Aorta (tissue), 5 donors: ENCODE measurements at regions not wholly inside any gene's neighbourhood (a gene's known extent, or its start where the extent isn't known, plus 50 kb on each side); places are given as distances from the start of the nearest gene placed in this dataset.

Source experiments
- ATAC-seq: fragments of 200-7000 bp; cut with Tn5 transposase; one replicate; pipeline ENCODE4 v1.9.1; 2022; ENCODE audit warnings: moderate library complexity; ENCODE audit not compliant: low FRiP score
- DNase-seq, 2 donors: peaks; one replicate each; pipeline ENCODE4 v3.0.0-alpha.2; 2020
- H3K27ac ChIP-seq, 2 donors: one replicate each; pipeline ENCODE4 v1.5.1; 2013; ENCODE audit warnings: low read length in 2 of 2, mild to moderate bottlenecking in 2 of 2, moderate library complexity in 2 of 2, control low read depth in 1 of 2, inconsistent platforms in 1 of 2, low read depth in 1 of 2
- H3K27me3 ChIP-seq, 2 donors: one replicate each; pipeline ENCODE4 v1.6.1; 2013; ENCODE audit warnings: control low read depth in 1 of 2, low read length in 1 of 2, mild to moderate bottlenecking in 1 of 2, moderate library complexity in 1 of 2; ENCODE audit not compliant: insufficient read depth in 2 of 2, control insufficient read depth in 1 of 2
- H3K36me3 ChIP-seq, 2 donors: one replicate each; pipeline ENCODE4 v1.6.1; 2013; ENCODE audit warnings: control low read depth in 1 of 2, low read length in 1 of 2, mild to moderate bottlenecking in 1 of 2; ENCODE audit not compliant: insufficient read depth in 2 of 2, control insufficient read depth in 1 of 2
- H3K4me1 ChIP-seq, 2 donors: one replicate each; pipeline ENCODE4 v1.6.1; 2013; ENCODE audit warnings: low read length in 2 of 2, control low read depth in 1 of 2, mild to moderate bottlenecking in 1 of 2, moderate library complexity in 1 of 2; ENCODE audit not compliant: insufficient read depth in 2 of 2, control insufficient read depth in 1 of 2
- H3K4me3 ChIP-seq, 2 donors: one replicate each; pipeline ENCODE4 v1.5.1; 2013; ENCODE audit warnings: low read length in 2 of 2, control low read depth in 1 of 2, mild to moderate bottlenecking in 1 of 2
- H3K9me3 ChIP-seq: one replicate; pipeline ENCODE4 v1.6.1; 2013; ENCODE audit warnings: mild to moderate bottlenecking, low read length; ENCODE audit not compliant: control insufficient read depth
- WGBS, 2 donors: extraction: QIAGEN DNeasy Blood & Tissue Kit; methylation state at CpG; one replicate each; pipeline ENCODE4 v1.1.7; 2013; 5-methylcytosine and 5-hydroxymethylcytosine counted together
- intact Hi-C, 2 donors: fragments of 100-400 bp; cut with DNase I; formaldehyde crosslinking; loops; one replicate each; pipeline versions ENCODE4 v1.14.2 to v1.15.0; 2022
- donor health status: healthy with polysubstance abuse.
- donor health status: Bipolar disorder and iron deficiency.
- donor health status: DM: no; HTN: no; CAD: no.
- donor health status: DM: no; HTN: no; CAD: no.
- donor health status: DM: yes; HTN: yes; CAD: no.

DNA sequence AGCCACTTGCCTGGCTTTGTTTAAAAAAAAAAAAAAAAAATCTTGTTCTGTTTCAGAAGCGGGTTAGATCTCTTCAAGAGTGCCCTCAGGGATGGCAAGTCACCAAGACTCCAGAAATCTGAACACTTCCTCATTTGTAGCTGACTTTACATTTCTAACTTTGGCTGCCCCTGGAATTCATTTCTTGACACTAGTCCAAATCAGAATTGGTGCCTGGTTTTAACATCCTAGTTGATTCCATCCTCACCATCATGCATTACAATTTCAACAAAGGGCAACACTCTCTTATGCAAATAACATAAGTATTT, 295.5 kb downstream of the RMST start:
- Histone ChIP-seq H3K36me3 (no peaks in the 10 kb centered on the region), H3K4me3 (no peak overlapping the region), H3K27ac (no peak overlapping the region), H3K27me3 (no peaks in the 10 kb centered on the region), H3K4me1 (peaks cover 0 to 1% of the 10 kb centered on the region in 2 donors), H3K9me3 (no peaks in the 10 kb centered on the region)
- no peak for DNase-seq
- ATAC-seq, result no peak
- 0 to 17% methylated on average over 1 of the region's 1 CpG for WGBS, 2 donors
- intact Hi-C loops, result no loop called here

DNA sequence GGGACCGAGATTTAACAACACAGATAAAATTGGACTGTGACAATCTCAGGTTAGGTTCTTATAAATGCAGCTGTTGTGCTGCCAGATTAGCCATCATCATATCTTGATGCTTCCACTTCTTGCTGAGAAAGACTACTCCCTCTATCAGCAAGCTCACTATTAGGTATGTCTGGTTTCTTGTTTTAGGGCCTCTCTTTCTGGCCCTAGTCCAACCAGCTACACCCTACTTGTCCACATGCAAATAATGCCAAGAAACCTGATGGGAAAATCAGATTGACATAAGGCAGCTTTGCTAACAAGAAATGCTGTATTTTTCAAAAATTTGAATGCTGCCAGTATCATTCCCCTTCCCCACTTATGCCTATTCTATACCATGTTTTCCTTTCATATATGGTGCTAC, 296.0 kb downstream of the RMST start:
- Histone ChIP-seq H3K4me3 (no peak overlapping the region), H3K9me3 (no peaks in the 10 kb centered on the region), H3K27ac (peak overlapping the region in 1 of 2 donors; percentile 25), H3K27me3 (no peaks in the 10 kb centered on the region), H3K4me1 (peaks cover 0 to 1% of the 10 kb centered on the region in 2 donors), H3K36me3 (no peaks in the 10 kb centered on the region)
- intact Hi-C loops, result no loop called here
- no peak for ATAC-seq
- WGBS, 2 donors, result 65 to 79% methylated on average over 1 of the region's 1 CpG
- DNase-seq, result no peak

DNA sequence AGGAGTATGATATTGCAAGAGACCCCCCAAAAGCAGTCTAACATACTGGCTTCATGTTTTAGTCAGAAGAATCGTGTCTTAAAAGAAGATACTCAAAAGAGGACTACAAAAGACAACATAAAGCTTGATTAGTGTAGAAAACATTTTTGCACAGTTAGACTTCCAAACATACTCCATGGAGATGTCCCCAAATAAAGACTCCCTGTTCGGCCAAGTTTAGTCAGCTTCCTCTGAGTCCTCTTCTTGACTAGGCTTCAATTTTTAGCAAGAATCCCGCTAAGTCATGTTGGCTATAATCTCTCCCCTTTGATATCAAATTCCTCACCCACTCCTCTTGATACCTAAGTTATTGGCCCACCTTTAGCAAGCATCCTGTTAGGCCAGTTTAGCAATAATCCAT, 298.0 kb downstream of the RMST start:
- Histone ChIP-seq H3K27ac (no peak overlapping the region), H3K4me1 (peaks cover 0 to 1% of the 10 kb centered on the region in 2 donors), H3K4me3 (no peak overlapping the region), H3K36me3 (no peaks in the 10 kb centered on the region), H3K27me3 (no peaks in the 10 kb centered on the region), H3K9me3 (no peaks in the 10 kb centered on the region)
- DNase-seq, result no peak
- 44 to 53% methylated on average over 3 of the region's 3 CpGs for WGBS, 2 donors
- intact Hi-C loops, result no loop called here
- peak; percentile 56 for ATAC-seq

DNA sequence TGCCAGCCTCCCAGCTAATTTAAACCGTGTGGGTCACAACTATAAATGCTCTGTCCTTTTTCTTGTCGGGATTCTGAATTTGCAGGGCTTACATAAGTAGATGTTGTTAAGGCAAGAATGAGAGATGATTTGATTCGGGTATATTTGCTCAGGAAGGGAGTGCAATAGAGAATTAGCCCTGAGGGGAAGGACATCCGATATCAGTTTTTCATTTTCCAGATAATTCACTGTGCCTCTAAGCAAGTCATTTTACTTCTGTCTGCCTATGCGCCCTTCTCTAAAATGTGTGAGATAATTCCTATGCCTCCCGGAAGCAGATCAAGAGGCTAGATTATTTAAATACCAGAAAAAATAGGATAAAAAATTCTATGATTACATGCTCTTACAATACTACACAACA, 300.5 kb downstream of the RMST start:
- intact Hi-C loops, result no loop called here
- DNase-seq, result no peak
- H3K4me3 ChIP-seq, result no peak overlapping the region
- no peaks in the 10 kb centered on the region for H3K36me3 ChIP-seq
- WGBS, 2 donors, result 31 to 33% methylated on average over 6 of the region's 6 CpGs
- no peak for ATAC-seq
- H3K27ac ChIP-seq, result no peak overlapping the region
- H3K9me3 ChIP-seq, result no peaks in the 10 kb centered on the region
- no peaks in the 10 kb centered on the region for H3K27me3 ChIP-seq
- H3K4me1 ChIP-seq, result no peaks in the 10 kb centered on the region

DNA sequence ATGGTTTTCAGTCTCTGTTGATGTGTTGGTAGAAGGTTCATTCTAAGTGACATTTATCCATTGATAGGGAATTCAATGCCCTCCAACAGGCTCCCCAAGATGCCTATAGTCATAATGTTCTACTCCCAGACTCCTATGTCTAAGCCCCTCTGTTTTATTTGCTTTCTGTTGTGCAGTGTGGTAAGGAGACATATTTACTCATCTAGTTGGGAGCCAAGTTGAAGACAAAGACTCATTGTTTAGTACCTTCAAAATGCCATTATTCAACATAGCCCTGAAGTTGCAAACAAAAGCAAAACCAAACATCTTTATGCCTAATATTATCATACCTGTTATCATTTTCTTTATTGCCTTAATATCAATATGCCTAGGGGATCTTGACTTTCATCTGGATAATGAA, 302.1 kb downstream of the RMST start:
- Histone ChIP-seq H3K27ac (no peak overlapping the region), H3K27me3 (no peaks in the 10 kb centered on the region), H3K4me1 (no peaks in the 10 kb centered on the region), H3K36me3 (no peaks in the 10 kb centered on the region), H3K9me3 (no peaks in the 10 kb centered on the region), H3K4me3 (no peak overlapping the region)
- intact Hi-C loops, result no loop called here
- no peak for DNase-seq
- no peak for ATAC-seq

DNA sequence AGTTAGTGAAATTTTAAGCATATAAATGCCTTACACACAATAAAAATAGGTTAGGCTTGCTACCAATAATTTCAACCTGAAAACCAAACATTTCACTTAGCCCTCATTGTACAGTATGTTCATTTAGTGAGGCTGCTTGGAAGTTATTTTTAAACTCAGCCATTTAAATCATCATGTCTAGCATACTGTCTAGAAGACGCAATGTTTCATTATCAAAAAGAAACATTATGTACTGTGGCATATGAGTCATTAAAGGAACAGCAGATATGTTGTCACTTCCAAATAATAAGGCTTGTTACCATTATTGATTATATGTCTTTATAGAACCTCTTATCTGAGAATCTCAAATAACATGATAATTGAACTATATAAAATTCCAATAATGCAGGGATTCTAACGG, 304.7 kb downstream of the RMST start:
- ATAC-seq (no peak), DNase-seq (no peak)
- H3K4me1 ChIP-seq, result no peaks in the 10 kb centered on the region
- no peak overlapping the region for H3K27ac ChIP-seq
- WGBS, 2 donors, result 9 to 16% methylated on average over 2 of the region's 2 CpGs
- H3K27me3 ChIP-seq, result no peaks in the 10 kb centered on the region
- H3K36me3 ChIP-seq, result no peaks in the 10 kb centered on the region
- no peaks in the 10 kb centered on the region for H3K9me3 ChIP-seq
- intact Hi-C loops, result no loop called here
- H3K4me3 ChIP-seq, result no peak overlapping the region

DNA sequence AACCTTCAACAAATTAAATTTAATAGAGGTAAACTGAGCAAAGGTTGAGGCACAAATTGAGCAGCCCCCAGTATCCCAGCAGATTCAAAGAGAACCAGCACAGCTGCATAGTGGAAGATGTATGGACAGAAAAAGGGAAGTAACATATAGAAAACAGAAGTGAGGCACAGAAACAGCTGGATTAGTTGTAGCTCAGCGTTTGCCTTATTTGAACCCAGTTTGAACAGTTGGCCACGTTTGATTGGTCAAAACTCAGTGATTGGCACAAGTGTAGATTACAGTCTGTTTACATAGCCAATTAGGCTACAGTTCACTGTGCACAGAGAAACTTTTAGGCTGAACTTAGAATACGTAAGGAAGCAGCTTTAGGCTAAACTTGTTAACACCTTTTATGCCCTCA, 315.5 kb downstream of the RMST start:
- intact Hi-C loops, result no loop called here
- no peak for DNase-seq
- no peaks in the 10 kb centered on the region for H3K4me1 ChIP-seq
- no peak overlapping the region for H3K4me3 ChIP-seq
- WGBS, 2 donors, result 64 to 66% methylated on average over 3 of the region's 3 CpGs
- H3K27ac ChIP-seq, result no peak overlapping the region
- ATAC-seq, result no peak
- H3K27me3 ChIP-seq, result no peaks in the 10 kb centered on the region
- H3K36me3 ChIP-seq, result no peaks in the 10 kb centered on the region
- H3K9me3 ChIP-seq, result no peaks in the 10 kb centered on the region

DNA sequence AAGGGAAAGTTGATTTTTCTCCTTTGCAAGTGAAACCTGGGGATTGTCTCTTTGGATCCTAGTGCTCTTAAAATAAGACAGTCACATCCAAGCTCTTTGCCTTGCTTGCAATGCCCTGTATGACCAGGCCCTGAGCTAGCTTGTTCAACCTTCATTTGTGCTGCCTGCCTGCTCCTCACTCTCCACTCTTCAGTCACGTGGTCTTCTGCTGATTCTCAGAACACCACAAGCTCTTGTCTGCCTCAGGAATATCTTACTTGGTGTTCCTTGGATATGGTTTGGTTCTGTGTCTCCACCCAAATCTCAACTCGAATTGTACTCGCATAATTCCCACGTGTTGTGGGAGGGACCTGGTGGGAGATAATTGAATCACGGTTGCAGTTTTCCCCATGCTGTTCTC, 318.7 kb downstream of the RMST start:
- intact Hi-C loops, result no loop called here
- no peak for ATAC-seq
- H3K4me1 ChIP-seq, result no peaks in the 10 kb centered on the region
- no peaks in the 10 kb centered on the region for H3K9me3 ChIP-seq
- no peak overlapping the region for H3K27ac ChIP-seq
- WGBS, 2 donors, result 77 to 83% methylated on average over 5 of the region's 5 CpGs
- DNase-seq, result no peak
- no peak overlapping the region for H3K4me3 ChIP-seq
- H3K36me3 ChIP-seq, result no peaks in the 10 kb centered on the region
- no peaks in the 10 kb centered on the region for H3K27me3 ChIP-seq

DNA sequence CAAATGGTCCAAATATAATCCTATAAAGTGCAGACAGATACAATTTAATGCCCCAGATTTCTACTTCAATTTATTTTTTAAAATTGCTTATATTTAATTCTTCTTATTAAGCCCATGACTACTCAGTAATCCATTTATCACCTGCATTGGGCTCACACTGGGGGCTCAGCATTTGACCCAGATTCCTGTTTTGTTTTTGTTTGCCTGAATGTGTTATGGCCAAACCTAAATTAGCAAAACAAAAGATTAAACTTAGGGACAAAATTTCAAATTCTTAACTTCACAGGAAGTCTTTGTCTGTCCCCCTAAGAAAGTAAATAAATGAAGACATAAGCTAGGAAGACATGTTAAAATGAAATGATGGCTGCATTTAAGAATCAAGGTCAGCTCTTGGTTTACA, 322.3 kb downstream of the RMST start:
- H3K36me3 ChIP-seq, result no peaks in the 10 kb centered on the region
- H3K4me3 ChIP-seq, result no peak overlapping the region
- no peaks in the 10 kb centered on the region for H3K9me3 ChIP-seq
- intact Hi-C loops, result no loop called here
- H3K27me3 ChIP-seq, result no peaks in the 10 kb centered on the region
- DNase-seq, result no peak
- ATAC-seq, result no peak
- H3K27ac ChIP-seq, result no peak overlapping the region
- no peaks in the 10 kb centered on the region for H3K4me1 ChIP-seq

DNA sequence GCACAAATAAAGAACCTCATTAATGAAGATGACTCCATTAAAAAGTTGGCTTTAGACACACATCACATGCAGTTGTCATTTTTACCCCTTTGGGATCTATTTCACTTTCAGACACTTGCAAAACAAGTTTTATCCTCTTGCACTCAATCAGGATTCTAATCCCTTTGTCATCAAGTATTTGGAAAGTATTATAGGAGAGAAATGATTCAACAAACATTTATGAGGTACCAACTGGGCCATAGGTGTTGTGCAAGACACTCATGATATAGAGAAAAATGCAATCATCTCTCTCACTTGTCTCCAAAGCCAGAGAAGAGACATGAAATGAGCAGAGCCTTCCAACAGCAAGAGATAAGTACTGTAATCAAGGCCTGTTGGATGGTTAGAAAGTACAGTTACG, 327.7 kb downstream of the RMST start:
- H3K4me1 ChIP-seq, result no peaks in the 10 kb centered on the region
- ATAC-seq (no peak), DNase-seq (no peak)
- H3K27me3 ChIP-seq, result peaks cover 0 to 2% of the 10 kb centered on the region in 2 donors
- H3K9me3 ChIP-seq, result peaks cover 2% of the 10 kb centered on the region
- WGBS, 2 donors, result 95% methylated on average over 1 of the region's 1 CpG
- no peak overlapping the region for H3K4me3 ChIP-seq
- intact Hi-C loops, result no loop called here
- no peak overlapping the region for H3K27ac ChIP-seq
- H3K36me3 ChIP-seq, result no peaks in the 10 kb centered on the region
